ENCODE measurements at regions not wholly inside any gene's neighbourhood (a gene's known extent, or its start where the extent isn't known, plus 50 kb on each side); places are given as distances from the start of the nearest gene placed in this dataset.

DNA sequence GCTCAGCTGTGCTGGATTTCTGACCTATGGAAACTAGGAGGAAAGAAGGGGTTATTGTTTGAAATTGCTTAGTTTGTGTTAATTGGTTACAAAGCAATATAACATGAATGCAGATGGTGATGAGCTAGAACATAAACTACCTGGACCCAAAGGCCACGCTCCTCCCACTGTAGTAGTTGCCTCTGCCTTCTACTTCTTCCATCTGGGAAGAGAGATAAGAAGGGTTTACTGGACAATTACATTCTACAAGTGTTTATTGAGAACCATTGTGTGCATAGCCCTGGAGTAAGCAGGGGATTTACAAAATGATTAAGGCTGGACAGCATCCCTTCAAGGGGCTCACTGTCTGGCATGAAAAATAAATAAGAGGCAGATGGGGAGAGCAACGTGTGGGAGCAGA lies 355.3 kb upstream of the TRPC7 start:
- TF ChIP-seq POLR2AphosphoS5 (IDR thresholded peaks at IDR 0.05; ENCODE audit: borderline replicate concordance, low read depth, low read length), result no peak
- no peak for TF ChIP-seq EZH2 (IDR thresholded peaks at IDR 0.05)
- TF ChIP-seq FOXP2 (optimal IDR thresholded peaks at IDR 0.05; ENCODE audit: control extremely low read depth, extremely low read length, insufficient read depth), result no peak

Measured in SK-N-MC (cell line).